Neuron (in vitro differentiated cells): ENCODE measurements at regions not wholly inside any gene's neighbourhood (a gene's known extent, or its start where the extent isn't known, plus 50 kb on each side); places are given as distances from the start of the nearest gene placed in this dataset.

Source experiments
- H2AFZ ChIP-seq: one replicate; pipeline ENCODE4 v1.6.1; 2013; ENCODE audit warnings: low read depth, mild to moderate bottlenecking, inconsistent platforms, low read length, moderate library complexity
- H3K27me3 ChIP-seq: one replicate; pipeline ENCODE4 v1.6.1; 2013; ENCODE audit warnings: low read length; ENCODE audit not compliant: insufficient read depth
- H3K36me3 ChIP-seq: one replicate; pipeline ENCODE4 v1.6.1; 2013; ENCODE audit warnings: low read length; ENCODE audit not compliant: insufficient read depth
- H3K4me1 ChIP-seq: one replicate; pipeline ENCODE4 v1.6.1; 2013; ENCODE audit warnings: low read length; ENCODE audit not compliant: insufficient read depth
- H3K4me3 ChIP-seq: 2 replicates; pipeline ENCODE4 v1.5.1; 2013; ENCODE audit warnings: mild to moderate bottlenecking, low read length, moderate library complexity
- H3K9me3 ChIP-seq: one replicate; pipeline ENCODE4 v1.6.1; 2013; ENCODE audit warnings: low read length

DNA sequence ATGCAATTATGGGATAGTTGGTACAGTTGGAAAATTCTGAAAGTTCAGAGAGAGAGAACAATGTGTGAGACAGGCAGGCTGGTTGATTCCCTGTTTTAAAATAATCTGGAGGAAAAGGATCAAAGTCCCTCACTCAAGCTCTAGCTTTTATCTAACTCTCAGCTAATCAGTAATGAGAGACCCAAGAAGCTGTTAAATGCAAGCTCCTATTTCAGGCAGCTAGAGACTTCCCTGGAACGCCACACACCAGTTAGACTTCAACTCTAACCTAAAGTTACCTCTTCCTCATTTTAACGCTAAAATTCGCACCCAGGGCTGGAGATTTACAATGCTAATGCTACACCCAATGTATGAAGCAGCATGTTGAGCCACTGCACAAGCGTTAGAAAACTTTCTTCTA, 243.1 kb downstream of the EN1 start:
- H3K36me3 ChIP-seq = no peaks in the 10 kb centered on the region
- H3K4me1 ChIP-seq = no peaks in the 10 kb centered on the region
- no peaks in the 10 kb centered on the region for H3K9me3 ChIP-seq
- H3K27me3 ChIP-seq = no peaks in the 10 kb centered on the region
- H2AFZ ChIP-seq = no peak overlapping the region
- H3K4me3 ChIP-seq = no peak overlapping the region

DNA sequence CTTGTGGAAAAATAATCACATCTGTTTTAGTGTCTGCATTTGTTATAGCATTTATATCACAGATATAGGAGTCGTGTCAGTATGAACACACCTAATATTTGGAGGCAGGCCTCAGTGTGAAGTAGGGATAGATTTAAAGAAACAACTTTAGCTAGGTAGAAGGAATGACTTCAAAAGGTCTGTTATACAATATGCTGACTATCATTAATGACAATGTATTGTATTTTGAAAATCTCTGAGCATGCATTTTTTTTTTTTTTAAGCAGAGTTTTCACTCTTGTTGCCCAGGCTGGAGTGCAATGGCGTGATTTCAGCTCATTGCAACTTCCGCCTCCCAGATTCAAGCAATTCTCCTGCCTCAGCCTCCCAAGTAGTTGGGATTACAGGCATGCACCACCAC, 248.3 kb downstream of the EN1 start:
- H3K36me3 ChIP-seq = no peaks in the 10 kb centered on the region
- no peak overlapping the region for H3K4me3 ChIP-seq
- no peaks in the 10 kb centered on the region for H3K9me3 ChIP-seq
- H3K4me1 ChIP-seq = no peaks in the 10 kb centered on the region
- H2AFZ ChIP-seq = no peak overlapping the region
- H3K27me3 ChIP-seq = no peaks in the 10 kb centered on the region

DNA sequence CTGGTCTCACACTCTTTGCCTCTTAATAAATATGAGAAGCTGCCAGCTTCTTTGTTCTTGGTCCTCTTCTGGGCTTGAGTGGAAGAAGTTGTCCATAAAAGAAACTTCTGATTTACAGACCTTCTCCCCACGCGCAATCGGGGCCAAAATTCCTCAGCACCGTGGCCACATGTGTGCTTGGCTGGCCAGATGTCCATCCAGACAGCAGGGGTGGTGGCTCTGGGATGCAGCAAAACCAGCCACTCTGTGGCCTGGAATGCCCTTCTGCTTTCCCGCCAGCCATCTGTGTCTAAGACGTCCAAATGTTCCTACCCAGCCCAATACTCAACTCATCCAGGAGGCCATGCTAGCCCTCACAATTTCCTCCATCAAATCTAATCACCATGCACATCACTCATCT, 250.8 kb downstream of the EN1 start:
- Histone ChIP-seq H2AFZ (no peak overlapping the region), H3K4me3 (no peak overlapping the region), H3K4me1 (no peaks in the 10 kb centered on the region), H3K9me3 (no peaks in the 10 kb centered on the region), H3K36me3 (no peaks in the 10 kb centered on the region), H3K27me3 (no peaks in the 10 kb centered on the region)

DNA sequence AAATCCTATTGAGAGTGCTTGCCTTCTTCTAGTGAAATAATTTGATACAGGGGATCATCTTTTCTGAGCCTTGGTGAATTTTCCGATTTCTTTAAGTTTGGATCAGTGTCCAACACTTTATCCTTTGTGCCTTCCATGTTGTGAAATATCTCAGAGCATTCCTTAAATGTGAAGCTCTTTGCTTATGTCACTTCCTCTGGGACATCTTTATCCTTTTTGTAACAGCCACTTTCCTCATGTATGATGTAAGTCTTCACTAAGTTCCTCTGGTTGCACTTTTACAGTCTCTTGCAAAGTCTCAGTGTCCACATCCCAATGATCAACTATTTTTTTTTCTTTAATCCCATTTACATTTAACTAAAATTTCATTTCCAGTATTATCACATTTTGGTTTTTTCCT, 254.2 kb downstream of the EN1 start:
- Histone ChIP-seq H3K27me3 (no peaks in the 10 kb centered on the region), H3K4me3 (no peak overlapping the region), H3K4me1 (no peaks in the 10 kb centered on the region), H3K36me3 (no peaks in the 10 kb centered on the region), H2AFZ (no peak overlapping the region), H3K9me3 (no peaks in the 10 kb centered on the region)

DNA sequence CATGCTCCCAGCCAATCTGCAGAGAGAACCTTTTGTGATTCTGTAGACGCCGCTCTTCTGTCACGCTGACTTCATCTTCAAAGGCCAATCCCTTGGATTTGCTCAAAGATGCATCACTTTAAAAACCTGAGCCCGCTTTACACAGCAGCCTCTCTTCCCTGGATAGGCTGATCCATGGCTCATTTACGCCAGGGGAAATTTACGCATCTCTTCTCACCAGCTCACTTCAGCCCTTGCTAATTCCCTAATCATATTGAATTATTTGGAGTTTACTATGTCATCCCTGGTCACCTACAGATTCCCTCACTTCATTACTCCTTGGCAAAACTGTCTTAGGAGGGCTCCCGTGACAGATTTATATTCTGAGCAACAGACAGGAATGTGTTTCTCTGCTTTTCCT, 256.2 kb downstream of the EN1 start:
- Histone ChIP-seq H3K27me3 (no peaks in the 10 kb centered on the region), H3K4me3 (no peak overlapping the region), H3K36me3 (no peaks in the 10 kb centered on the region), H3K9me3 (no peaks in the 10 kb centered on the region), H2AFZ (no peak overlapping the region), H3K4me1 (no peaks in the 10 kb centered on the region)

DNA sequence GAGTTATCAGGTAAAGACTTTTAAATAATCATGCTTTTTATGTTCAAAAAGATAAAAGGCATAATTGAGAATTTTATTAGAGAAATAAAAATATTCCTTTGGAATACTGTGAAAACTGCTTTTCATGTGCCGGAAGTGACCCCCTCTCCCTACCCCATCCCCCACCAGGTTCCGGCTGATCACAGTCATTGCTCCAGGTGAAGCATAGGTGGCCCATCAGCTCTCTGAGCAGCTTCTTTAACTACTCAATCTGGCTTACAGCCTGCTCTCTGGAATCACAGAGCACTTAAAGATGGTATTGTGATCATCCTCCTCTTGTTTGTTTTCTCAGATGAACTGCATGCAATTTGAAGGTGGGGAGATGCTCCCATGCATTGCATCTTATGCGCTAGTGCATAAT, 257.7 kb downstream of the EN1 start:
- H3K36me3 ChIP-seq = no peaks in the 10 kb centered on the region
- no peak overlapping the region for H3K4me3 ChIP-seq
- no peaks in the 10 kb centered on the region for H3K27me3 ChIP-seq
- no peaks in the 10 kb centered on the region for H3K4me1 ChIP-seq
- no peak overlapping the region for H2AFZ ChIP-seq
- H3K9me3 ChIP-seq = no peaks in the 10 kb centered on the region

DNA sequence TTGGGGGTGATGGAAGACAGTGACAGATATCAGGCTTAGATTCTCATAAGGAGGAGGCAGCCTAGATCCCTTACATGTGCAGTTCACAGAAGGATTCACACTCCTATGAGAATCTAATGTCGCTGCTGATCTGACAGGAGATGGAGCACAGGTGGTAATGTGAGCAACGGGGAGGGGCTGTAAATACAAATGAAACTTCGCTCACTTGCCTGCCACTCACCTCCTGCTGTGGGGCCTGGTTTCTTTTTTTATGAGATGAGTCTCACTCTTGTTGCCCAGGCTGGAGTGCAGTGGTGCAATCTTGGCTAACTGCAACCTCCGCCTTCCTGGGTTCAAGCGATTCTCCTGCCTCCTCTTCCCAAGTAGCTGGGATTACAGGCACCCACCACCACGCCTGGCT, 258.6 kb downstream of the EN1 start:
- Histone ChIP-seq H3K27me3 (no peaks in the 10 kb centered on the region), H3K9me3 (no peaks in the 10 kb centered on the region), H2AFZ (no peak overlapping the region), H3K36me3 (no peaks in the 10 kb centered on the region), H3K4me1 (no peaks in the 10 kb centered on the region), H3K4me3 (no peak overlapping the region)

DNA sequence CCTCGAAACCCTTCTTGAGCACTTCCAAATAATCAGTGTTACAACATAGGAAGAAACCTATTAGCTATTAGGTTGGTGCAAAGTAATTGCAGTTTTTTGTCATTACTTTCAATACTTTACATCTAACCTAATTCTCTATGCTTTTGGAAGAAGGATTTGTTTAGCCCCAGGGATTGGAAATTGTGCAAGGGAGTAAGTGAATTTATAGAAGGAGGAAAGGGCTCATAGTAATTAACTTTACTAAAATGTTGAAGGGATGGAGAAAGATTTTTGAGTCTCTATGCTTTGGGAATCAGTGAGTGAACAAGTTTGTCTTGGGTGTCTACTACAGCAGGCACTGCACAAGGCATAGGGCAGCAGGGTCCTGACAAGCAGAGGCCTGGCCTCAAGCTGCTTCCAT, 261.1 kb downstream of the EN1 start:
- H3K36me3 ChIP-seq = no peaks in the 10 kb centered on the region
- no peaks in the 10 kb centered on the region for H3K4me1 ChIP-seq
- no peak overlapping the region for H2AFZ ChIP-seq
- H3K4me3 ChIP-seq = no peak overlapping the region
- H3K9me3 ChIP-seq = no peaks in the 10 kb centered on the region
- H3K27me3 ChIP-seq = no peaks in the 10 kb centered on the region

DNA sequence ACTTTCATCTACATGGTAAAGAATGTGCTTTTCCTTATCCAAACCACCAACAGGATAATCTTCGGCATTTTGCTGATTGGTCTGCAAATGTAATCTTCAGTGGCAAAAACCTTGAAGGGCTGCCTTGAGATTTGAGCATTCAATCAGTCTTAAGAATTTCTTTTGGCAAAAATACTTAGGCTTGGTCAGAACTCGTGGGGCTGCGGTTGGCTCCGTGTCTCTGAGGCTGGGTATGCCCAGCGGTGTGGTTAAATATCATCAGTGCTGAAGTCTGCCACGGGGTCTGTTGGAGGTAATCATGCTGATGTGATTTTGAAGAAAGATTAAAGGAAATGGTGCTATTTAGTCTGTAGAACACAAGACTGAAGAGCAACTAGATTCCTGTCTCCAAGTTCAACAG, 262.6 kb downstream of the EN1 start:
- no peaks in the 10 kb centered on the region for H3K9me3 ChIP-seq

DNA sequence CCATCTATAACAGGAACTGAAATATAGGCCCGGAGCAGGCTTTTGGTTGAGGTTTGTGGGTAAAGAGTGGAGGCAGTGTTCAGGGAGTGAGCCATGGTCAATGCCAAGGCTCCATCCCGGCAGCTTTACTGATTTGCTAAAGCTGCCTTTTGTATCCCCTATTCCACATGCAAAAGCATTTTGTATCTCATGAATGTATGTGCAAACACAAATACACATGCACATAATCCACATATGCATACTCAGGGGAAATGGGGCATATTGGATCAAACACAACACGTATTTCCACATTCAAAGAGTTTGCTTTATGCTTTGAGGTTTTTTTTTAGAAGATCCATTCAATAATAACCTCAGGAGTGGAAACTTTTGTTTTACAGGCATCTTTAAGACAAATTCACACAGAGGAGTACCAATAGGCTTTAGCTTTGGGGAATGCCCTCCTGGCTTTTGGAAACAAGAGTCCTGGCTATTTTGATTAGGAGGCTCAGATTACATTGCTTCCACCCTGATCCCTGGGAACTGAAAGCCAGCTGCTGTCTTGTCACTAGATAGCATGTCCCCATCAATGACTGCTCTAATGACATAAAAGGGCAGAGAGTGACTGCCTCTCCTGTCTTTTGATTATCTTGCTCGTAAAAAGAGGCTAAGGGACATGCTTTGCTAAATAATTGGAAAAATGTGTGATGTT, 263.2 kb downstream of the EN1 start:
- H3K9me3 ChIP-seq = no peaks in the 10 kb centered on the region
- H2AFZ ChIP-seq = no peak overlapping the region
- no peak overlapping the region for H3K4me3 ChIP-seq
- no peaks in the 10 kb centered on the region for H3K36me3 ChIP-seq
- no peaks in the 10 kb centered on the region for H3K27me3 ChIP-seq
- H3K4me1 ChIP-seq = no peaks in the 10 kb centered on the region

More for the DNA sequence above, 262.6 kb downstream of the EN1 start:
- no peaks in the 10 kb centered on the region for H3K27me3 ChIP-seq
- H2AFZ ChIP-seq = no peak overlapping the region
- H3K36me3 ChIP-seq = no peaks in the 10 kb centered on the region
- H3K4me3 ChIP-seq = no peak overlapping the region
- no peaks in the 10 kb centered on the region for H3K4me1 ChIP-seq

DNA sequence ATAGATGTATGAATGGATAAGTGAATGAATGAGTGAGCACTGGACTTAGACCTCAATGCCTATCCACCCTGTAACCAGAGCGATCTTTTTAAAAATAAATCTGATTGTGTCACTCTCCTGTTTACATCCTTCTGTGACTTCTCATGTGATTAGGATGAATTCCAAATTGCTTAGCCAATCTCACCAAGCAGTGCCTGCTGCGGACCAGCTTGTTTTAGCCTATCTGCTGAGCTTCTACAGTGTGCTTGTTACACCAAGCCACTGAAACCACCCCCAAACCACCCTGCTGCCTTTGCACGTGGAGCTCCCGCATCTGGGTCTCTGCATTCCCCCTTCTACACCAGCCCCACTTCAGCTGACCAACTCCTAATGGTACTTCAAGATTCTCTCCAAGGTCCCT, 265.4 kb downstream of the EN1 start:
- no peaks in the 10 kb centered on the region for H3K9me3 ChIP-seq
- H3K36me3 ChIP-seq = no peaks in the 10 kb centered on the region
- H3K27me3 ChIP-seq = no peaks in the 10 kb centered on the region
- H2AFZ ChIP-seq = no peak overlapping the region
- no peak overlapping the region for H3K4me3 ChIP-seq
- H3K4me1 ChIP-seq = no peaks in the 10 kb centered on the region

DNA sequence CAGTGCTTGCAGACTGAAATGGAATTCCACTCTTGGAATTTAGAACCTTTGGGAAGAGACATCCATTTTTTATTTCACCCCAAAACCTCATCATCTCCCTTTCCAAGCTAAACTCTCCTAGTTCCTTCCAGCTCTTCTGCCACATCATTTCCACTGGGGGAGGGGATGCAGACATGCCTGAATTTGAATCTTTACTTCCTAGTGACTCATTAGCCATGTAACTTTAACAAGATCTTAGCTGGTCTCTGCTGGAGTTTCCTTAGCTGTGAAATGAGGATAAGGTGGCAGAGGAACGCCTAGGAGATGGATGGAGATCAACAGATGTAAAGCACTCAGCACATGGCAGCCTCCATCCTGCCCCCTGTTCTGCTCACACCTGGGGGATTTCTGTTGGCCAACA, 266.8 kb downstream of the EN1 start:
- Histone ChIP-seq H2AFZ (no peak overlapping the region), H3K36me3 (no peaks in the 10 kb centered on the region), H3K4me3 (no peak overlapping the region), H3K9me3 (no peaks in the 10 kb centered on the region), H3K4me1 (no peaks in the 10 kb centered on the region), H3K27me3 (no peaks in the 10 kb centered on the region)

DNA sequence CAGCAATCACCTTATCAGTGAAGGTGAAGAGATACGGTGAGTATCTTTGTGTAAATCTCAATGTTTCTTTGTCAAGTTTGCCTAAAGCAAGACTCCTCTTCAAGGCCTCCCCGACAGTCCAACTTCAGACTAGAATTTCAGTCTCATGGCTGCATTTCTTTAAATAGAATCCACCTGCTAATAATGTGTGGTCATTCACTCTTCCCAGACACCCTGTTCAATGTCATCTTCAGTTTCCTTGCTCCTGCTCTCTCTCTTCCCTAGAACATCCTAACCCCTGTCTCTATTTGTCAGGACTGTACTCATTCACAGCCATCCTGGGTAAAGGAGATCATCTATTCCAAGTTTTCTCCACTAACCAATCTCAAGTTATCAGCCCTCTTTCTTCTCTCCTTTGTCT, 267.3 kb downstream of the EN1 start:
- Histone ChIP-seq H3K9me3 (no peaks in the 10 kb centered on the region), H3K4me3 (no peak overlapping the region), H3K27me3 (no peaks in the 10 kb centered on the region), H2AFZ (no peak overlapping the region), H3K4me1 (no peaks in the 10 kb centered on the region), H3K36me3 (no peaks in the 10 kb centered on the region)

DNA sequence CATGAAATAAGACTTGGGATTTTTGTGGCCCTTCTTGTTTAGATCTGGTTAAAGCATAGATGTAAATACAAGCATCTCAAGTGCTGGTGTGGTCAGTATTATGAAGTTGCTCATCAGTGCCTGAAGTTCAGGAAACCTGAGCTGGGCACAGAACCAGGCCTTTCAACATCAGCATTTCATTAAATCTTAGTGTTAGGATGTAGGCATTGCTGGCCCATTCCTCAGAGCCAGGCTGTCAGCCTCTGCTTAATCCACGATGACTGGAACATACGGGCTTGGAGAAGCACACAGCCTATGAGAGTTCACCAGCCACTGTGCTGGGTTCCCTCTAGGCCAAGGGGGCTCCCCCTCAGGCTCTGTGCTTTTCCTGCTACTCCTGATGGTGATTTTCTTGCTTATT, 270.2 kb downstream of the EN1 start:
- Histone ChIP-seq H2AFZ (no peak overlapping the region), H3K4me3 (no peak overlapping the region), H3K36me3 (no peaks in the 10 kb centered on the region), H3K4me1 (no peaks in the 10 kb centered on the region), H3K9me3 (no peaks in the 10 kb centered on the region), H3K27me3 (no peaks in the 10 kb centered on the region)
